CD8-positive, alpha-beta memory T cell (primary cell): ENCODE measurements at regions not wholly inside any gene's neighbourhood (a gene's known extent, or its start where the extent isn't known, plus 50 kb on each side); places are given as distances from the start of the nearest gene placed in this dataset.

ENCODE experiments used
- CTCF ChIA-PET: fragments of 350-600 bp; sonication (Branson Sonifier 250); formaldehyde crosslinking; loops from one replicate; lab custom pipeline; 2021; ENCODE audit warnings: antibody characterized with exemption; lab: Charles Lee
- POLR2A ChIA-PET: fragments of 350-600 bp; sonication (Branson Sonifier 250); formaldehyde crosslinking; loops from one replicate; lab custom pipeline; 2021; ENCODE audit warnings: antibody characterized with exemption; lab: Charles Lee
- DNase-seq, 5 donors: peaks; one replicate each; pipeline versions ENCODE4 v3.0.0 to v3.0.0-alpha.2; 2020 to 2022; ENCODE audit warnings: mixed read lengths in 1 of 5
- H3K27ac ChIP-seq: one replicate; pipeline ENCODE4 v1.7.0; 2013; ENCODE audit warnings: low read depth, mild to moderate bottlenecking, low read length, moderate library complexity
- H3K27me3 ChIP-seq: 2 replicates; pipeline ENCODE4 v1.7.0; 2013; ENCODE audit warnings: low read length, mild to moderate bottlenecking; ENCODE audit not compliant: insufficient read depth, poor library complexity, severe bottlenecking
- H3K36me3 ChIP-seq: 2 replicates; pipeline ENCODE4 v1.7.0; 2013; ENCODE audit warnings: mild to moderate bottlenecking, low read length, moderate library complexity; ENCODE audit not compliant: insufficient read depth
- H3K4me1 ChIP-seq: 2 replicates; pipeline ENCODE4 v1.7.0; 2013; ENCODE audit warnings: mild to moderate bottlenecking, low read length, moderate library complexity; ENCODE audit not compliant: insufficient read depth
- H3K4me3 ChIP-seq: 2 replicates; pipeline ENCODE4 v1.7.0; 2013; ENCODE audit warnings: mild to moderate bottlenecking, low read length
- H3K9me3 ChIP-seq: 2 replicates; pipeline ENCODE4 v1.7.0; 2013; ENCODE audit warnings: mild to moderate bottlenecking, low read length
- H3K27ac Mint-ChIP-seq, 8 donors: one replicate each; pipeline ENCODE4 v1.8.0; 2020 to 2021; ENCODE audit warnings: mixed read lengths in 8 of 8, mild to moderate bottlenecking in 6 of 8, inconsistent platforms in 3 of 8, moderate library complexity in 3 of 8
- H3K27me3 Mint-ChIP-seq, 2 donors: one replicate each; pipeline ENCODE4 v1.8.0; 2020 to 2021; ENCODE audit warnings: mixed read lengths in 2 of 2, mild to moderate bottlenecking in 1 of 2, moderate library complexity in 1 of 2
- H3K36me3 Mint-ChIP-seq, 3 donors: one replicate each; pipeline ENCODE4 v1.8.0; 2020 to 2021; ENCODE audit warnings: mixed read lengths in 3 of 3, inconsistent platforms in 1 of 3, mild to moderate bottlenecking in 1 of 3
- H3K4me1 Mint-ChIP-seq, 3 donors: one replicate each; pipeline ENCODE4 v1.8.0; 2020 to 2021; ENCODE audit warnings: mixed read lengths in 3 of 3, inconsistent platforms in 1 of 3, mild to moderate bottlenecking in 1 of 3
- H3K4me3 Mint-ChIP-seq, 7 donors: one replicate each; pipeline ENCODE4 v1.8.0; 2020 to 2021; ENCODE audit warnings: mixed read lengths in 7 of 7, mild to moderate bottlenecking in 6 of 7, moderate library complexity in 4 of 7, inconsistent platforms in 2 of 7
- H3K9me3 Mint-ChIP-seq, 5 donors: one replicate each; pipeline ENCODE4 v1.8.0; 2020 to 2022; ENCODE audit warnings: mixed read lengths in 5 of 5, mild to moderate bottlenecking in 3 of 5, moderate library complexity in 2 of 5, inconsistent platforms in 1 of 5

DNA sequence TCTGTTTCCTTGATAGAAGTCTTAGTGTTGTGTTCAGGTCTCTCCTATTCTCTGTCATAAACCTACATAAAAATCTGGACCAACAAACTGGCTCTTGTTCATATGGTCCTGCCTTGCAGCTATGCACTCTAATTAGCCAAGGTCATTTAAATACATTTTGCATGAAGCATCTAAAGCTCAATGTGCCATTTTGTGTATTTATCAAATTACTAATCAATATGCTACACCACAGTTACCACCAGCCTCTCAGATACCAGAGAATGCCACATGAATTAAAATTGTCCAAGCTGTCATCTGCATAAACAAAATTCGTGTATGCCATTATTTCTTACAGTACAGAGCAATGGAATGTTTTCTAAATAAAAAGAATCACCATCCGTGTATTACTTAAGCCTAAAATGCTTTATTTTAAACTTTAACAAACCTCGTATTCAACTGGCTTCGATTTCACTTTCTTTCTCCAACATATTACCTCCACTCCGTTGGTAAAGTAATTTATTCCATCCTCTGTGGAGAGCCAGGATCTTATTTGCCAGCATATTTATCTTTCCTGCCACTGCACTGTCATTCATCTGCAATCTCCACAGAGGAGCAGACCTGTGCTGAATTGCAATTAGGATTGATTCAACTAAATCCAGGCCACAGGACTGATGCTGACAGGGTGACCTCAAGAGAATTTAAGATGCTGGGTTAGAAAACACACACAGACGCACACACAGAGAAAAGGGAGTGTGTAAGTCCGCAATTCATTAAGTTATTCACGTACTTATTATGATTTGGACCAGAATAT is 284.1 kb upstream of the FOXG1 start:
- ChIA-PET CTCF (no interaction called here), POLR2A (no interaction called here)
- no peak overlapping the region for H3K27ac ChIP-seq
- DNase-seq = no peak
- H3K4me1 Mint-ChIP-seq = no peaks in the 10 kb centered on the region
- H3K9me3 Mint-ChIP-seq = peaks cover 5 to 27% (median 20%) of the 10 kb centered on the region in 5 donors
- H3K4me3 Mint-ChIP-seq = no peak overlapping the region
- H3K36me3 Mint-ChIP-seq = no peaks in the 10 kb centered on the region
- no peaks in the 10 kb centered on the region for H3K27me3 ChIP-seq
- no peaks in the 10 kb centered on the region for H3K4me1 ChIP-seq
- H3K9me3 ChIP-seq = no peaks in the 10 kb centered on the region
- H3K4me3 ChIP-seq = no peak overlapping the region
- no peak overlapping the region for H3K27ac Mint-ChIP-seq
- H3K27me3 Mint-ChIP-seq = no peaks in the 10 kb centered on the region
- no peaks in the 10 kb centered on the region for H3K36me3 ChIP-seq

GRCh38 chr14:28483506-28483905 is 283.1 kb upstream of the FOXG1 start:
- Histone ChIP-seq H3K36me3 (no peaks in the 10 kb centered on the region), H3K27me3 (no peaks in the 10 kb centered on the region), H3K4me1 (no peaks in the 10 kb centered on the region), H3K4me3 (no peak overlapping the region), H3K9me3 (no peaks in the 10 kb centered on the region), H3K27ac (no peak overlapping the region)
- no peaks in the 10 kb centered on the region for H3K4me1 Mint-ChIP-seq
- ChIA-PET POLR2A (no interaction called here), CTCF (no interaction called here)
- no peaks in the 10 kb centered on the region for H3K27me3 Mint-ChIP-seq
- H3K36me3 Mint-ChIP-seq = no peaks in the 10 kb centered on the region
- no peak for DNase-seq
- no peak overlapping the region for H3K27ac Mint-ChIP-seq
- H3K9me3 Mint-ChIP-seq = peaks cover 3 to 31% (median 22%) of the 10 kb centered on the region in 5 donors
- no peak overlapping the region for H3K4me3 Mint-ChIP-seq

DNA sequence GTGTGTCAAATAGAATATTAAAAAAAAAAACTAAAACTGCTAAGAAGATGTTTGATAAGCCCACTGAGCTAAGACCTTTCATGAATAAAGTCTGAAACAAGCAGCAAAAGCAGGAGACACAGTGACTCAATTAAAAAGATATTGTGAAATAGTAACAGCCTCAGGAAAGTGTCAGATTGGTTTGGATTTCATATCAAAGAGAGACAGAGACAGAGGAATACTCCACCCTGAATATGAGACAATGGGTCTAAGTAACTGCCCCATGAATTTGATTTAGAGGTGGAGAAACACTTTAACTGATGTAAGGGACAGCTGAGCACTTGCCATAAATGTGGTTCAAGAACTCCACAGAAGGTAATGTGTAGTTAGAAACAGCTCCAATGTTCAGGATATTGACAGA is 277.9 kb upstream of the FOXG1 start:
- Histone ChIP-seq H3K9me3 (no peaks in the 10 kb centered on the region), H3K4me1 (no peaks in the 10 kb centered on the region), H3K36me3 (no peaks in the 10 kb centered on the region), H3K27me3 (no peaks in the 10 kb centered on the region), H3K4me3 (no peak overlapping the region), H3K27ac (no peak overlapping the region)
- Mint-ChIP-seq H3K9me3 (peaks cover 14 to 38% (median 15%) of the 10 kb centered on the region in 5 donors), H3K4me1 (no peaks in the 10 kb centered on the region), H3K27me3 (no peaks in the 10 kb centered on the region), H3K4me3 (no peak overlapping the region), H3K27ac (no peak overlapping the region), H3K36me3 (no peaks in the 10 kb centered on the region)
- DNase-seq = no peak
- POLR2A ChIA-PET = no interaction called here
- CTCF ChIA-PET = no interaction called here

DNA sequence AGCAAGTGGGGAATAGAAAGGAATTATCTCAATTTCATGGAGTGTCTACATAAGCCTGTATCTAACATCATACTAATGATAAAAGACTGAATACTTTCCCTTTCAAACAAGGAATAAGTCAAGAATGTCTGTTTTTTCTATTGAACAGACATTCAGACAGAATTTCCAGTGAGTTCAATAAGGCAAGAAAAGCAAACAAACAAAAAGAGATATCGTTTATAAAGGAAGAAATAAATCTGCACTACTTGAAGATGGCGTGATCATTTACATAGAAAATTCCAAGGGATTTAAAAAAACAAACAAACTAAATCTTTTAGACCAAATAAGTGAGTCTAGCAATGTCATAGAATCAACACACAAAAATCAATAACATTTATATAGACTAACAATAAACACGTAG is 273.1 kb upstream of the FOXG1 start:
- no peaks in the 10 kb centered on the region for H3K27me3 Mint-ChIP-seq
- ChIA-PET CTCF (no interaction called here), POLR2A (no interaction called here)
- no peak for DNase-seq
- no peaks in the 10 kb centered on the region for H3K9me3 ChIP-seq
- H3K27ac ChIP-seq = no peak overlapping the region
- H3K4me3 ChIP-seq = no peak overlapping the region
- H3K27ac Mint-ChIP-seq = no peak overlapping the region
- no peaks in the 10 kb centered on the region for H3K36me3 Mint-ChIP-seq
- H3K4me3 Mint-ChIP-seq = no peak overlapping the region
- peaks cover 13 to 33% (median 19%) of the 10 kb centered on the region in 5 donors for H3K9me3 Mint-ChIP-seq
- H3K4me1 Mint-ChIP-seq = no peaks in the 10 kb centered on the region
- H3K4me1 ChIP-seq = no peaks in the 10 kb centered on the region
- H3K27me3 ChIP-seq = no peaks in the 10 kb centered on the region
- no peaks in the 10 kb centered on the region for H3K36me3 ChIP-seq

- no peaks in the 10 kb centered on the region for H3K4me1 ChIP-seq
- POLR2A ChIA-PET = no interaction called here
- CTCF ChIA-PET = no interaction called here
- H3K36me3 ChIP-seq = no peaks in the 10 kb centered on the region
- H3K9me3 ChIP-seq = no peaks in the 10 kb centered on the region
- Mint-ChIP-seq H3K36me3 (no peaks in the 10 kb centered on the region), H3K27ac (no peak overlapping the region), H3K4me3 (no peak overlapping the region), H3K27me3 (no peaks in the 10 kb centered on the region), H3K9me3 (peaks cover 13 to 26% (median 19%) of the 10 kb centered on the region in 5 donors), H3K4me1 (no peaks in the 10 kb centered on the region)
- no peak overlapping the region for H3K27ac ChIP-seq
- no peaks in the 10 kb centered on the region for H3K27me3 ChIP-seq
- H3K4me3 ChIP-seq = no peak overlapping the region
- no peak for DNase-seq
Measured at GRCh38 chr14:28494196-28494595, 272.4 kb upstream of the FOXG1 start.

DNA sequence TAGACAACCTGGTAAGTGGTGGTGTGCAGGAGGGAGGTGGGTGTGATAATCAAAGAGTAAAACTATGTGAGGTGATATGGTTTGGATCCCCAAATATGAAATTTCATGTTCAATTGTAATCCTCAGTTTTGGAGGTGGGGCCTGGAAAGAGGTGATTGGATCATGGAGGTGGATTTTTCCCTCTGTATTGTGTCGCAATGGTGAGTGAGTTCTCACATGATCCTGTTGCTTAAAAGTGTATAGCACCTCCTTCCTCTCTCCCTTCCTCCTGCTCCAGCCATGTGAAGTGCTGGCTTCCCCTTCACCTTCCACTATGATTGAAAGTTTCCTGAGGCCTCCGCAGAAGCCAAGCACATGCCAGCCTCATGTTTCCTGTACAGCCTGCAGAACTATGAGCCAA is 270.2 kb upstream of the FOXG1 start:
- H3K4me1 Mint-ChIP-seq = no peaks in the 10 kb centered on the region
- Histone ChIP-seq H3K36me3 (no peaks in the 10 kb centered on the region), H3K4me1 (no peaks in the 10 kb centered on the region)

GRCh38 chr14:28502517-28502916 is 264.1 kb upstream of the FOXG1 start:
- H3K27ac Mint-ChIP-seq = no peak overlapping the region
- no peaks in the 10 kb centered on the region for H3K36me3 Mint-ChIP-seq
- H3K4me3 ChIP-seq = no peak overlapping the region
- H3K27me3 Mint-ChIP-seq = no peaks in the 10 kb centered on the region
- ChIA-PET POLR2A (no interaction called here), CTCF (no interaction called here)
- no peaks in the 10 kb centered on the region for H3K4me1 ChIP-seq
- no peaks in the 10 kb centered on the region for H3K27me3 ChIP-seq
- peaks cover 7 to 32% (median 13%) of the 10 kb centered on the region in 5 donors for H3K9me3 Mint-ChIP-seq
- no peak overlapping the region for H3K4me3 Mint-ChIP-seq
- H3K36me3 ChIP-seq = no peaks in the 10 kb centered on the region
- H3K27ac ChIP-seq = no peak overlapping the region
- no peaks in the 10 kb centered on the region for H3K9me3 ChIP-seq
- H3K4me1 Mint-ChIP-seq = no peaks in the 10 kb centered on the region
- DNase-seq = no peak

More for the DNA sequence above, 270.2 kb upstream of the FOXG1 start:
- ChIA-PET CTCF (no interaction called here), POLR2A (no interaction called here)
- no peak overlapping the region for H3K4me3 Mint-ChIP-seq
- peaks cover 13 to 27% (median 23%) of the 10 kb centered on the region in 5 donors for H3K9me3 Mint-ChIP-seq
- no peak for DNase-seq
- no peak overlapping the region for H3K27ac Mint-ChIP-seq
- no peaks in the 10 kb centered on the region for H3K36me3 Mint-ChIP-seq
- H3K27ac ChIP-seq = no peak overlapping the region
- H3K27me3 Mint-ChIP-seq = no peaks in the 10 kb centered on the region
- no peaks in the 10 kb centered on the region for H3K9me3 ChIP-seq
- H3K27me3 ChIP-seq = no peaks in the 10 kb centered on the region
- no peak overlapping the region for H3K4me3 ChIP-seq

DNA sequence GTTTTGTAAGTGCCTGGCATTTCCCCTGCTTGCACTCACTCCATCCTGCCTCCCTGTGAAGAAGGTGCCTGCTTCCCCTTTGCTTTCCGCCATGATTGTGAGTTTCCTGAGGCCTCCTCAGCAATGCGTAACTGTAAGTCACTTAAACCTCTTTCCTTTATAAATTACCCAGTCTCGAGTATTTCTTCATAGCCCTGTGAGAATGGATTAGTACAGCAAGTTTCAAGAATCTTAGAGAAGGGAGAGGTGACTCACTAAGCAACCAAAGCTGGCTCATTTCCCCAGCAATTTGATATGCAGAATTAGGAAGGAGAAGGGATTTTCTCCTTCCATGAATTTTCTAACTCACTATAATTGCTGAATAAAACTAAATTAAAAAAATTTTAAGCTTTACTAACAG is 251.0 kb upstream of the FOXG1 start:
- CTCF ChIA-PET = no interaction called here

More for the DNA sequence above, 251.0 kb upstream of the FOXG1 start:
- POLR2A ChIA-PET = no interaction called here
- Mint-ChIP-seq H3K27ac (no peak overlapping the region), H3K4me1 (no peaks in the 10 kb centered on the region), H3K9me3 (peaks cover 0 to 28% (median 10%) of the 10 kb centered on the region in 5 donors), H3K27me3 (no peaks in the 10 kb centered on the region), H3K36me3 (no peaks in the 10 kb centered on the region), H3K4me3 (no peak overlapping the region)
- H3K9me3 ChIP-seq = no peaks in the 10 kb centered on the region
- DNase-seq = no peak
- H3K27ac ChIP-seq = no peak overlapping the region
- no peaks in the 10 kb centered on the region for H3K27me3 ChIP-seq
- H3K36me3 ChIP-seq = no peaks in the 10 kb centered on the region
- H3K4me3 ChIP-seq = no peak overlapping the region
- no peaks in the 10 kb centered on the region for H3K4me1 ChIP-seq
